Caco-2 (cell line): ENCODE measurements at regions not wholly inside any gene's neighbourhood (a gene's known extent, or its start where the extent isn't known, plus 50 kb on each side); places are given as distances from the start of the nearest gene placed in this dataset.

Experiments used
- BruUV-seq: library from RNA; stranded (reverse); fragments of 400-500 nt; replicated peaks from 2 replicates; lab custom pipeline; 2021; lab: Mats Ljungman, UMichigan
- CTCF ChIA-PET: fragments of 300-600 bp; sonication (Branson Sonifier 250); formaldehyde crosslinking; loops from one replicate; lab custom pipeline; 2022; ENCODE audit warnings: antibody characterized with exemption; lab: Charles Lee
- POLR2A ChIA-PET: fragments of 300-600 bp; sonication (Branson Sonifier 250); formaldehyde crosslinking; loops from one replicate; lab custom pipeline; 2022; ENCODE audit warnings: antibody characterized with exemption; lab: Charles Lee
- DNase-seq, 2 experiments: peaks; one replicate each; pipeline versions ENCODE4 v3.0.0 to v3.0.0-alpha.2; 2020 to 2022
- H3K27me3 ChIP-seq: replicated peaks from 2 replicates; pipeline ENCODE4 v1.6.0; 2011; ENCODE audit warnings: low read length; ENCODE audit not compliant: control insufficient read depth, insufficient read depth
- H3K36me3 ChIP-seq: 2 replicates; pipeline ENCODE4 v1.5.1; 2011; ENCODE audit warnings: low read length; ENCODE audit not compliant: control insufficient read depth, insufficient read depth
- H3K4me1 ChIP-seq: fragments of 250-450 bp; sonication (Bioruptor Pico); 2 replicates; pipeline ENCODE4 v1.5.1; 2020; ENCODE audit warnings: mild to moderate bottlenecking
- H3K4me3 ChIP-seq: 2 replicates; pipeline ENCODE4 v1.5.1; 2011; ENCODE audit warnings: low read depth, mild to moderate bottlenecking, control low read depth, low read length
- H3K9me3 ChIP-seq: fragments of 250-450 bp; sonication (Bioruptor Pico); 2 replicates; pipeline ENCODE4 v1.5.1; 2020; ENCODE audit warnings: mild to moderate bottlenecking, moderate library complexity
- H3K27ac Mint-ChIP-seq: one replicate; pipeline ENCODE4 v1.8.0; 2022; ENCODE audit warnings: mixed read lengths; ENCODE audit not compliant: unreplicated experiment
- H3K27me3 Mint-ChIP-seq: one replicate; pipeline ENCODE4 v1.8.0; 2022; ENCODE audit warnings: mixed read lengths; ENCODE audit not compliant: insufficient read depth, unreplicated experiment
- H3K36me3 Mint-ChIP-seq: one replicate; pipeline ENCODE4 v1.8.0; 2022; ENCODE audit warnings: mild to moderate bottlenecking, mixed read lengths; ENCODE audit not compliant: insufficient read depth, unreplicated experiment
- H3K4me1 Mint-ChIP-seq: one replicate; pipeline ENCODE4 v1.8.0; 2022; ENCODE audit warnings: low read depth, mixed read lengths; ENCODE audit not compliant: unreplicated experiment
- H3K4me3 Mint-ChIP-seq: one replicate; pipeline ENCODE4 v1.8.0; 2022; ENCODE audit warnings: mild to moderate bottlenecking, moderate library complexity, mixed read lengths; ENCODE audit not compliant: unreplicated experiment
- H3K9me3 Mint-ChIP-seq: one replicate; pipeline ENCODE4 v1.8.0; 2022; ENCODE audit warnings: mixed read lengths; ENCODE audit not compliant: unreplicated experiment
- intact Hi-C: fragments of 100-400 bp; cut with micrococcal nuclease; formaldehyde crosslinking; loops from one replicate; pipeline ENCODE4 v1.10.0; 2022; ENCODE audit not compliant: unreplicated experiment
- TF ChIP-seq, protein P1 (sequence below), 2 experiments: fragments of 200-600 bp in 1 of 2; IDR thresholded peaks; 1 replicate in 1 of 2; 2 replicates in 1 of 2; pipeline versions ENCODE4 v1.5.1 to v1.8.0; 2011 to 2022; ENCODE audit warnings: antibody characterized with exemption in 1 of 2, control low read depth in 1 of 2, inconsistent platforms in 1 of 2, low read depth in 1 of 2, low read length in 1 of 2, mild to moderate bottlenecking in 1 of 2, moderate library complexity in 1 of 2; ENCODE audit not compliant: insufficient read depth in 1 of 2, severe bottlenecking in 1 of 2, unreplicated experiment in 1 of 2

DNA sequence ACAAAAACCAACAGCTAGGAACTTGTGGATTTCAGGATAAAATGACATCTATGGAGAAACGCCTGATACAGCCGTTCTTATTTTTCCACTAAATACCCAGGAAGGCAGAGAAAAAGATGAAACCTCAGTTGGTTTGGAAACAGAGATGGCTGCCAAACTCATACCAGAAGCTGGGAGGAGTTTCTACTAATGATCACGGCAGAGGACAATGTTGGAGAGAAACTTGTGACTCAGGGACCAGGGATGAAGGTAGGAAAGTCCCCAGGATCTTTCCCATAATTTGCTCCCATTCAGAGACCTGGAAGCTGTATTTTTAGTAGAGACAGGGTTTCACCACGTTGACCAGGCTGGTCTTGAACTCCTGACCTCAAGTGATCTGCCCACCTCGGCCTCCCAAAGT is 187.1 kb upstream of the IER5L start:
- Histone ChIP-seq H3K27me3 (no peaks in the 10 kb centered on the region), H3K9me3 (no peaks in the 10 kb centered on the region; the same call in 1 of the 2 replicates), H3K36me3 (no peaks in the 10 kb centered on the region), H3K4me3 (no peak overlapping the region), H3K4me1 (peaks cover 5% of the 10 kb centered on the region)
- intact Hi-C loops = no loop called here
- DNase-seq = no peak
- no peaks in the 10 kb centered on the region for H3K9me3 Mint-ChIP-seq
- no TSS peak for BruUV-seq
- H3K27ac Mint-ChIP-seq = no peak overlapping the region
- CTCF ChIA-PET = no interaction called here
- peaks cover 6% of the 10 kb centered on the region for H3K4me1 Mint-ChIP-seq
- TF ChIP-seq, protein P1, sequence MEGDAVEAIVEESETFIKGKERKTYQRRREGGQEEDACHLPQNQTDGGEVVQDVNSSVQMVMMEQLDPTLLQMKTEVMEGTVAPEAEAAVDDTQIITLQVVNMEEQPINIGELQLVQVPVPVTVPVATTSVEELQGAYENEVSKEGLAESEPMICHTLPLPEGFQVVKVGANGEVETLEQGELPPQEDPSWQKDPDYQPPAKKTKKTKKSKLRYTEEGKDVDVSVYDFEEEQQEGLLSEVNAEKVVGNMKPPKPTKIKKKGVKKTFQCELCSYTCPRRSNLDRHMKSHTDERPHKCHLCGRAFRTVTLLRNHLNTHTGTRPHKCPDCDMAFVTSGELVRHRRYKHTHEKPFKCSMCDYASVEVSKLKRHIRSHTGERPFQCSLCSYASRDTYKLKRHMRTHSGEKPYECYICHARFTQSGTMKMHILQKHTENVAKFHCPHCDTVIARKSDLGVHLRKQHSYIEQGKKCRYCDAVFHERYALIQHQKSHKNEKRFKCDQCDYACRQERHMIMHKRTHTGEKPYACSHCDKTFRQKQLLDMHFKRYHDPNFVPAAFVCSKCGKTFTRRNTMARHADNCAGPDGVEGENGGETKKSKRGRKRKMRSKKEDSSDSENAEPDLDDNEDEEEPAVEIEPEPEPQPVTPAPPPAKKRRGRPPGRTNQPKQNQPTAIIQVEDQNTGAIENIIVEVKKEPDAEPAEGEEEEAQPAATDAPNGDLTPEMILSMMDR (IDR thresholded peaks at IDR 0.05; ENCODE audit: insufficient read depth in 1 of 2, low read depth in 1 of 2, low read length in 1 of 2, severe bottlenecking in 1 of 2, unreplicated experiment in 1 of 2) = no peak
- peaks cover 16% of the 10 kb centered on the region for H3K36me3 Mint-ChIP-seq
- no peak overlapping the region for H3K4me3 Mint-ChIP-seq
- H3K27me3 Mint-ChIP-seq = no peaks in the 10 kb centered on the region
- POLR2A ChIA-PET = interaction anchor here (0.6 kb wide), 1 partner anchor 72 kb away, joined by 6 read pairs; no protein-coding TSS in a partner anchor

DNA sequence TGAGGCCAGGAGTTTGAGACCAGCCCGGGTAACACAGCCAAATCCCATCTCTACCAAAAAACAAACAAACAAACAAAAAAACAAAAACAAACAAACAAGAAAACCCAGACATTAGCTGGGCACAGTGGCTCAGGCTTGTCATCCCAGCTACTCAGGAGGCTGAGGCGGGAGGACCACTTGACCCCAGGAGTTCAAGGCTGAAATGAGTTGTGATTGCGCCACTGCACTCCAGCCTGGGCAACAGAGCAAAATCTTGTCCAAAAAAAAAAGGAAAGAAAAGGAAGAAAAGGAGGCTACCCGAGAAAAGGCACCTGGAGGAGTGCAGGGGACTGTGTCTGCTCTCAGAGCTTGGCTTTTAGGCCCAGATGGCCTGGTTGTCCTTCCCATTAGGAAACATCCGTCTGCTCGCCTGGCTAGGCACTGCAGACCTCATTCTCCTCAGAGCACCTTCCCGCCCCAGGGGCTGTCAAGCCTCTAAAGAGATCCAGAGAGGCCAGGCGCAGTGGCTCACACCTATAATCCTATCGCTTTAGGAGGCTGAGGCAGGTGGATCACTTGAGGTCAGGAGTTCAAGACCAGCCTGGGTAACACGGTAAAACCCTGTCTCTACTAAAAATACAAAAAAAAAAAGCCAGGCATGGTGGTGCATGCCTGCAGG is 185.3 kb upstream of the IER5L start:
- ChIA-PET CTCF (no interaction called here), POLR2A (no interaction called here)
- H3K4me3 Mint-ChIP-seq = no peak overlapping the region
- intact Hi-C loops = no loop called here
- TF ChIP-seq, protein P1 (IDR thresholded peaks at IDR 0.05; ENCODE audit: insufficient read depth in 1 of 2, low read depth in 1 of 2, low read length in 1 of 2, severe bottlenecking in 1 of 2, unreplicated experiment in 1 of 2) = no peak
- Histone ChIP-seq H3K4me3 (no peak overlapping the region), H3K36me3 (no peaks in the 10 kb centered on the region), H3K9me3 (no peaks in the 10 kb centered on the region), H3K4me1 (peaks cover 5% of the 10 kb centered on the region), H3K27me3 (no peaks in the 10 kb centered on the region)
- no TSS peak for BruUV-seq
- H3K4me1 Mint-ChIP-seq = peaks cover 6% of the 10 kb centered on the region
- H3K27ac Mint-ChIP-seq = no peak overlapping the region
- H3K9me3 Mint-ChIP-seq = no peaks in the 10 kb centered on the region
- no peaks in the 10 kb centered on the region for H3K27me3 Mint-ChIP-seq
- DNase-seq = no peak
- H3K36me3 Mint-ChIP-seq = peaks cover 11% of the 10 kb centered on the region

DNA sequence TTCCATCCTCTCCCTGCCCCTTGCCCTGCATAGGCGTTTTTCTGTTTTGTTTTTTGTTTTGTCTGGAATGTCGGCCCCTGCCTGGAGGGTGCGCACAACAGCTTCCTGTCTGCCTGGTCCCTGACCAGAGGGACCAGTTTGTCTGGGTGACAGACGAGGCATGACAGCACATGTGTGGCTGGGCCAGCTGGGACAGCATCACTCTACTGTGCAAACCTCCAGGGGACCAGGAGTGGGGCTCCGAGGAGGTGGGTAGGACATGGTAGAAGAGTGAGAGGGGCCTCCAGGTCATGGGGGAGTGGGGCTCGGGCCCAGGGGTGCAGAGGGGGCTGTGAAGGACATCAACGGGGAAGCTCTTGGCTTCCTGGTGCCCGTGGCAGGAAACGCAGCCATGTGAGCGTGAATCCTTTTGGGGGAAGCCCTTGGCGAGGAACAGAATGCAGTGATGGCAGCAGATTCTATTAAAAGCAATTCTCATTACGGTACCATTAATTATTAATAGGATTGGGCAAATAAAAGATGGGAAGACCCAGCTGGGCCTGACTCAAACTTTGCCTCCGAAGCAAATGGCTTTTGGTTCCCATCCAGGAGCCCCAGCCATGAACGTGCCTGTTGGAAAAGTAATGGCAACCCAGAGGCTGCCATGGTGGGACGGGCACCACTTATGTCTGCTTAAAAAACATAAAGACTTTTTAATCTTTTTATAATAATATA is 184.4 kb upstream of the IER5L start:
- Mint-ChIP-seq H3K27ac (no peak overlapping the region), H3K36me3 (peaks cover 11% of the 10 kb centered on the region), H3K27me3 (no peaks in the 10 kb centered on the region), H3K9me3 (no peaks in the 10 kb centered on the region), H3K4me1 (peaks cover 6% of the 10 kb centered on the region), H3K4me3 (no peak overlapping the region)
- Histone ChIP-seq H3K27me3 (no peaks in the 10 kb centered on the region), H3K4me1 (peaks cover 5% of the 10 kb centered on the region), H3K36me3 (no peaks in the 10 kb centered on the region), H3K4me3 (no peak overlapping the region), H3K9me3 (no peaks in the 10 kb centered on the region)
- no TSS peak for BruUV-seq
- intact Hi-C loops = no loop called here
- DNase-seq = peak; percentile 71 to 72
- TF ChIP-seq, protein P1 (IDR thresholded peaks at IDR 0.05; ENCODE audit: insufficient read depth in 1 of 2, low read depth in 1 of 2, low read length in 1 of 2, severe bottlenecking in 1 of 2, unreplicated experiment in 1 of 2) = peak in 1 of 2 experiments; percentile 27
- ChIA-PET POLR2A (no interaction called here), CTCF (interaction anchor here (0.6 kb wide), 1 partner anchor 132 kb away, joined by 3 read pairs; no protein-coding TSS in a partner anchor)
